ENCODE measurements at regions not wholly inside any gene's neighbourhood (a gene's known extent, or its start where the extent isn't known, plus 50 kb on each side); places are given as distances from the start of the nearest gene placed in this dataset.
"Not testable (repeated sequence)": the region's sequence is repeated elsewhere in the genome, so short reads cannot be mapped to it uniquely, and the experiment has no call there.

DNA sequence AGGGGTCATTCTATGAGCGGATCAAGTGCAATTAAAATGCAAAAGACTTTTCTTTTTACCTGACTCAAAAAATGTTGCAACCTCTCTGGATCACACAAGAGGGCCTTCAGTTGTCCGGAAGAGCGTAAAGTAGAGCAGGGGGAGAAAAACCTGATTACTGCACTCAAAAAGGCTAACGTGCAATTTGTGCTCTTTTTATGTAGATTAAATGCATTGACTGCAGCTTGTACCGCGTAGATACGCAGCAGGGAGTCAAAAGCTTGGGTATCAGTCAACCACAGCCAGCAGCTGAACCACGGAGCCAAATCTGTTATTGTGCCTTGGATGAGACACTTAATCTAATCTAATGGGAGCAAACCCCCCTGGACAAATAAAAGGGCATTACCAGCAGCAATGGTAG lies 107.3 kb upstream of the RAI2 start:
- intact Hi-C loops (cut with micrococcal nuclease): no loop called here
- Histone ChIP-seq H3K4me3 (no peak overlapping the region), H3K27me3 (ENCODE audit: low read depth) (no peaks in the 10 kb centered on the region), H3K27ac (replicated peaks) (no peak overlapping the region), H3K4me1 (no peaks in the 10 kb centered on the region), H3K9me3 (replicated peaks) (no peaks in the 10 kb centered on the region), H3K36me3 (no peaks in the 10 kb centered on the region)
- DNase-seq: no peak
- TF ChIP-seq, protein P1, sequence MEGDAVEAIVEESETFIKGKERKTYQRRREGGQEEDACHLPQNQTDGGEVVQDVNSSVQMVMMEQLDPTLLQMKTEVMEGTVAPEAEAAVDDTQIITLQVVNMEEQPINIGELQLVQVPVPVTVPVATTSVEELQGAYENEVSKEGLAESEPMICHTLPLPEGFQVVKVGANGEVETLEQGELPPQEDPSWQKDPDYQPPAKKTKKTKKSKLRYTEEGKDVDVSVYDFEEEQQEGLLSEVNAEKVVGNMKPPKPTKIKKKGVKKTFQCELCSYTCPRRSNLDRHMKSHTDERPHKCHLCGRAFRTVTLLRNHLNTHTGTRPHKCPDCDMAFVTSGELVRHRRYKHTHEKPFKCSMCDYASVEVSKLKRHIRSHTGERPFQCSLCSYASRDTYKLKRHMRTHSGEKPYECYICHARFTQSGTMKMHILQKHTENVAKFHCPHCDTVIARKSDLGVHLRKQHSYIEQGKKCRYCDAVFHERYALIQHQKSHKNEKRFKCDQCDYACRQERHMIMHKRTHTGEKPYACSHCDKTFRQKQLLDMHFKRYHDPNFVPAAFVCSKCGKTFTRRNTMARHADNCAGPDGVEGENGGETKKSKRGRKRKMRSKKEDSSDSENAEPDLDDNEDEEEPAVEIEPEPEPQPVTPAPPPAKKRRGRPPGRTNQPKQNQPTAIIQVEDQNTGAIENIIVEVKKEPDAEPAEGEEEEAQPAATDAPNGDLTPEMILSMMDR (IDR thresholded peaks at IDR 0.05; ENCODE audit: borderline replicate concordance): no peak

DNA sequence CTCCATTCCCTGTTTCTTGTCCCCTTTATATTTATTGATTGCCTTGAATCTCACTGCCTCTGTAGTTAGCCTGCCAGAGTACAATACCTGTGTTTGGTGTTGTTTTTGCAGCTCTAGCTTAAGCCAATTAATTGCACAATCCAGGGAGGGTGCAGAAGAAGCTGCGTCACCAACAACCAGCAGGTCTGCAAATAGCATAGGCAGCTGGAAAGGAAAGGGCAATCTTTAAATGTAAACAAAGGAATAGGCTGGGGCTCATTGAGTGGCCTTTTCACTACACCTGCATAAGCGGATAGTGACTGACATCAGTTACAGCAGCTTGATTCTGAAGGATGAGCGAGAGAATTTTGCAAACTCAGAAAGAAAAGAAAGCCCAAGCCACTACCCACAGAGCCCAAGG lies 106.8 kb upstream of the RAI2 start:
- intact Hi-C loops (cut with micrococcal nuclease): no loop called here
- Histone ChIP-seq H3K4me3 (no peak overlapping the region), H3K4me1 (no peaks in the 10 kb centered on the region), H3K9me3 (replicated peaks) (no peaks in the 10 kb centered on the region), H3K27ac (replicated peaks) (no peak overlapping the region), H3K36me3 (no peaks in the 10 kb centered on the region), H3K27me3 (ENCODE audit: low read depth) (no peaks in the 10 kb centered on the region)
- TF ChIP-seq, protein P1 (IDR thresholded peaks at IDR 0.05; ENCODE audit: borderline replicate concordance): no peak
- DNase-seq: no peak

DNA sequence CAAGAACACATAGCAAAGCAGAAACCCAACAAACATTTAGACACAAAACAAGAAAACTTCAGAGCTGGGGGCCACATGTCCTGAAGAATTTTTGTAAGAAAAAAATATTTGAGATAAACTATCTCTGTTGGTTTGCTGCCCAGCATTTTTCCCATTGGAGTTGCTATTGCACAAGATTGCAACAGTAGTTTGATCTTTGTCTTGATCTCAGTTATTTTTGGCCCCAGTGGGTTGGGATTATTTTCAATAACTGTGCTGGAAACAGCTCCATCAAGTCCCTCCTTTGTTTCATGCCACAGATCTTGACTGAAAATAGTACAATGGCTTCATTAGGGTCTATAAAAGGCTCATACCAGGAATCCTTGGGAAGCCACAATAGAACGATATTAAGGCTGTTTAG lies 103.8 kb upstream of the RAI2 start:
- H3K9me3 ChIP-seq (replicated peaks): no peaks in the 10 kb centered on the region
- H3K27me3 ChIP-seq (ENCODE audit: low read depth): no peaks in the 10 kb centered on the region
- no peak overlapping the region for H3K27ac ChIP-seq (replicated peaks)
- TF ChIP-seq, protein P1 (IDR thresholded peaks at IDR 0.05; ENCODE audit: borderline replicate concordance): no peak
- H3K36me3 ChIP-seq: no peaks in the 10 kb centered on the region
- DNase-seq: no peak
- H3K4me3 ChIP-seq: no peak overlapping the region
- intact Hi-C loops (cut with micrococcal nuclease): no loop called here
- no peaks in the 10 kb centered on the region for H3K4me1 ChIP-seq

DNA sequence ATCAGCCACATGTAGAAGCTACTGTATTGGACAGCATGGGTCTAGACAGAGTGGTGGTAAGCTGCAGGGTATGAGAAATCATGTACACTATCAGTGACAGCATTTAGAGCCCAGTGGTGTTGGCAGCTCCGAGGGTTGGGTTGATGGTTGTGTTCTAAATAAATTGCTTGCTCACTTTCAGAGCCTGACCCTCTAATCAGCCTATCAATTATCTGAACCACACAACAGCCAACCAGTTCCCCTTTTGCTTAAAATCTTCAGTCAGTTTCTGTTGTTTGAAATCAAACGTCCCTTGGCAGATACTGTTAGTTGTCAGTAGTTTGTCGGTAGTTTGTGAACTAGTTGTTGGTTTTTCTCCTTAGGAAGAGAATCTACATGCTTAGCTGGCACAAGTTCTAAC lies 99.8 kb upstream of the RAI2 start:
- no peaks in the 10 kb centered on the region for H3K9me3 ChIP-seq (replicated peaks)
- H3K4me3 ChIP-seq: no peak overlapping the region
- H3K27me3 ChIP-seq (ENCODE audit: low read depth): no peaks in the 10 kb centered on the region
- H3K27ac ChIP-seq (replicated peaks): no peak overlapping the region
- H3K4me1 ChIP-seq: no peaks in the 10 kb centered on the region
- no peaks in the 10 kb centered on the region for H3K36me3 ChIP-seq
- TF ChIP-seq, protein P1 (IDR thresholded peaks at IDR 0.05; ENCODE audit: borderline replicate concordance): no peak
- intact Hi-C loops (cut with micrococcal nuclease): no loop called here
- no peak for DNase-seq

DNA sequence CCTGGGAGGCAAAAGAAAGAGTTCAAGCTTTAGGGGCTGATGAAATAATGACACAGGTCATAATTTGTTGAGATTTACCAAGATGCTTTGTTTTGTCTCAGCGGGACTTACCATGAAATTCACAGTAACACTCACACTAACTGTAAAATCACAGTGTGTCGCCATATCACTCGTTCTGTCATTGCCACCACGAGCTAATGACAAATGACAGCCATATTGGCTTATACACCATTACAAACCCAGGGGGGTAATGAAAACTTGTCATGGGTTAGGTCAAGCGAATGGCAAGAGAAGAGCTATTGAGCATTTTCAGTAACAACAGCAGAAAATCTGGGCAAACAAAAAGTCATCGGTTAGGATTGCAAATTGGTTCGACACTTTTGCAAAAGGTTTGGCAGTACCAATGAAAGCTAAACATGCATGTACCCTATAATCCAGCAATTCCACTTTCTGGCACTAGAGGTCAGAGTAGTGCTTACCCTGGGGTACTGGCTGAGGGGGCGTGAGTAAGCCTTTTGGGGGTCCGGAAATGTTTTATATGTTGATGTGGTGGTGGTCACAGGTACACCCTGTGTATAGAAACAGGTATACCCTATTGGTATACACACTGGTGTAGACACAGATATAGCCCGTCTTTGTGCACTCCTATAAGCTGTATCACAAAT lies 83.9 kb upstream of the RAI2 start:
- Histone ChIP-seq H3K4me1 (no peaks in the 10 kb centered on the region), H3K27ac (replicated peaks) (no peak overlapping the region), H3K4me3 (no peak overlapping the region), H3K36me3 (no peaks in the 10 kb centered on the region), H3K9me3 (replicated peaks) (no peaks in the 10 kb centered on the region), H3K27me3 (ENCODE audit: low read depth) (no peaks in the 10 kb centered on the region)
- TF ChIP-seq, protein P1 (IDR thresholded peaks at IDR 0.05; ENCODE audit: borderline replicate concordance): peak; percentile 49
- intact Hi-C loops (cut with micrococcal nuclease): no loop called here
- no peak for DNase-seq

DNA sequence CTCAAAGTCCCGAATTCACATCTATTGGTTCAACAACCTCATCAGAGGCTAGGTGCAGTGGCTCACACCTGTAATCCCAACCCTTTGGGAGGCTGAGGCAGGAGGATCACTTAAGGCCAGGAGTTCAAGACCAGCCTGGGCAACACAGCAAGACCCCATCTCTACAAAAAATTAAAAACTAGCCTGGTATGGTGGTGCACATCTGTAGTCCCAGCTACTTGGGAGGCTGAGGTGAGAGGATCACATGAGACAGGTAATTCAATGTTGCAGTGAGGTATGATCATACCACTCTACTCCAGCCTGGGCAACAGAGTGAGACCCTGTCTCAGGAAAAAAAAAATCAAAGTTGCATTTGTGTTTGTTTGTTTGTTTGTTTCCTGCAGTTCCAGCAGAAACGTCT lies 80.1 kb upstream of the RAI2 start:
- intact Hi-C loops (cut with micrococcal nuclease); H3K4me1 ChIP-seq; H3K9me3 ChIP-seq (replicated peaks); H3K4me3 ChIP-seq; H3K27me3 ChIP-seq (ENCODE audit: low read depth); H3K27ac ChIP-seq (replicated peaks); DNase-seq; H3K36me3 ChIP-seq: not testable (repeated sequence)
